ENCODE measurements at regions not wholly inside any gene's neighbourhood (a gene's known extent, or its start where the extent isn't known, plus 50 kb on each side); places are given as distances from the start of the nearest gene placed in this dataset.
"Not testable (repeated sequence)": the region's sequence is repeated elsewhere in the genome, so short reads cannot be mapped to it uniquely, and the experiment has no call there.

GRCh38 chr18:60021556-60021955 is 121.8 kb downstream of the PMAIP1 start:
- Histone ChIP-seq H3K27me3 (replicated peaks; ENCODE audit: insufficient read depth) (no peaks in the 10 kb centered on the region), H3K27ac (no peak overlapping the region), H3K4me1 (ENCODE audit: control insufficient read depth in 1 of 2, low read depth in 2 of 2) (no peaks in the 10 kb centered on the region), H3K4me3 (no peak overlapping the region), H3K9me3 (no peaks in the 10 kb centered on the region), H3K36me3 (no peaks in the 10 kb centered on the region)
- ATAC-seq (ENCODE audit: insufficient number of reproducible peaks, low FRiP score, low read depth) = no peak
- no peak for DNase-seq (ENCODE audit: low spot score)
- no peak for TF ChIP-seq CTCF (IDR thresholded peaks at IDR 0.05)

- Histone ChIP-seq H3K27me3 (replicated peaks; ENCODE audit: insufficient read depth) (no peaks in the 10 kb centered on the region), H3K27ac (no peak overlapping the region), H3K4me1 (ENCODE audit: control insufficient read depth in 1 of 2, low read depth in 2 of 2) (no peaks in the 10 kb centered on the region), H3K9me3 (no peaks in the 10 kb centered on the region), H3K4me3 (no peak overlapping the region), H3K36me3 (no peaks in the 10 kb centered on the region)
- no peak for DNase-seq (ENCODE audit: low spot score)
- ATAC-seq (ENCODE audit: insufficient number of reproducible peaks, low FRiP score, low read depth) = no peak
- TF ChIP-seq CTCF (IDR thresholded peaks at IDR 0.05) = no peak
Measured at GRCh38 chr18:60020107-60020925, 120.5 kb downstream of the PMAIP1 start.

GRCh38 chr18:60019463-60019840 is 119.7 kb downstream of the PMAIP1 start:
- H3K4me3 ChIP-seq = no peak overlapping the region
- H3K36me3 ChIP-seq = no peaks in the 10 kb centered on the region
- DNase-seq (ENCODE audit: low spot score) = no peak
- no peak for TF ChIP-seq CTCF (IDR thresholded peaks at IDR 0.05)
- H3K9me3 ChIP-seq = no peaks in the 10 kb centered on the region
- H3K27ac ChIP-seq = no peak overlapping the region
- no peak for ATAC-seq (ENCODE audit: insufficient number of reproducible peaks, low FRiP score, low read depth)
- H3K4me1 ChIP-seq (ENCODE audit: control insufficient read depth in 1 of 2, low read depth in 2 of 2) = no peaks in the 10 kb centered on the region
- no peaks in the 10 kb centered on the region for H3K27me3 ChIP-seq (replicated peaks; ENCODE audit: insufficient read depth)

- ATAC-seq (ENCODE audit: insufficient number of reproducible peaks, low FRiP score, low read depth) (no peak), DNase-seq (ENCODE audit: low spot score) (no peak)
- Histone ChIP-seq H3K9me3 (no peaks in the 10 kb centered on the region), H3K27ac (no peak overlapping the region), H3K4me3 (no peak overlapping the region), H3K36me3 (no peaks in the 10 kb centered on the region), H3K4me1 (ENCODE audit: control insufficient read depth in 1 of 2, low read depth in 2 of 2) (no peaks in the 10 kb centered on the region), H3K27me3 (replicated peaks; ENCODE audit: insufficient read depth) (no peaks in the 10 kb centered on the region)
- no peak for TF ChIP-seq CTCF (IDR thresholded peaks at IDR 0.05)
Measured at GRCh38 chr18:60018618-60019462, 119.0 kb downstream of the PMAIP1 start.

- not testable (repeated sequence) for H3K4me1 ChIP-seq (ENCODE audit: control insufficient read depth in 1 of 2, low read depth in 2 of 2); DNase-seq (ENCODE audit: low spot score); H3K4me3 ChIP-seq; H3K27ac ChIP-seq; H3K36me3 ChIP-seq; H3K9me3 ChIP-seq; ATAC-seq (ENCODE audit: insufficient number of reproducible peaks, low FRiP score, low read depth); H3K27me3 ChIP-seq (replicated peaks; ENCODE audit: insufficient read depth)
Measured at GRCh38 chr18:60018134-60018533, 118.3 kb downstream of the PMAIP1 start.
